Vagina (tissue), 2 donors: ENCODE measurements at regions not wholly inside any gene's neighbourhood (a gene's known extent, or its start where the extent isn't known, plus 50 kb on each side); places are given as distances from the start of the nearest gene placed in this dataset.
"Not testable (repeated sequence)": the region's sequence is repeated elsewhere in the genome, so short reads cannot be mapped to it uniquely, and the experiment has no call there.

Experiments used
- CTCF ChIP-seq, 3 experiments: fragments of 450-650 bp in 2 of 3; fragments of 200-600 bp in 1 of 3; sonication (generic) in 1 of 3; IDR thresholded peaks; one replicate each; pipeline ENCODE4 v1.5.1; 2017 to 2019; ENCODE audit warnings: antibody characterized with exemption in 3 of 3, mild to moderate bottlenecking in 2 of 3, moderate library complexity in 2 of 3
- POLR2A ChIP-seq, 2 donors: fragments of 450-650 bp; IDR thresholded peaks; one replicate each; pipeline ENCODE4 v1.6.1; 2017; ENCODE audit warnings: antibody characterized with exemption in 2 of 2, mild to moderate bottlenecking in 2 of 2, moderate library complexity in 2 of 2
- POLR2AphosphoS5 ChIP-seq, 2 donors: sonication (generic); formaldehyde crosslinking; IDR thresholded peaks; one replicate each; pipeline ENCODE4 v1.9.0; 2017; ENCODE audit warnings: antibody characterized with exemption in 2 of 2, mild to moderate bottlenecking in 2 of 2, low read depth in 1 of 2; ENCODE audit not compliant: insufficient read depth in 1 of 2

- not testable (repeated sequence) for TF ChIP-seq POLR2A (IDR thresholded peaks at IDR 0.05); POLR2AphosphoS5 (IDR thresholded peaks at IDR 0.05; ENCODE audit: insufficient read depth in 1 of 2, low read depth in 1 of 2); CTCF (IDR thresholded peaks at IDR 0.05)
These were observed 136.9 kb upstream of the PTPN20 start for GRCh38 chr10:46774366-46774765.
